ENCODE measurements at regions not wholly inside any gene's neighbourhood (a gene's known extent, or its start where the extent isn't known, plus 50 kb on each side); places are given as distances from the start of the nearest gene placed in this dataset.

GRCh38 chr2:76274160-76274559, 563.4 kb upstream of the GCFC2 start:
- no peaks in the 10 kb centered on the region for H3K27me3 Mint-ChIP-seq
- TF ChIP-seq CTCF (conservative IDR thresholded peaks at IDR 0.05) = no peak
- H3K36me3 Mint-ChIP-seq = no peaks in the 10 kb centered on the region
- no peak overlapping the region for H3K27ac Mint-ChIP-seq
- H3K4me1 Mint-ChIP-seq (ENCODE audit: unreplicated experiment) = no peaks in the 10 kb centered on the region
- no peak overlapping the region for H3K4me3 Mint-ChIP-seq
- no peak for DNase-seq (ENCODE audit: extremely low spot score, unreplicated experiment)
- H3K9me3 Mint-ChIP-seq = peaks cover 4% of the 10 kb centered on the region

GRCh38 chr2:76270096-76270710, 559.5 kb upstream of the GCFC2 start:
- Mint-ChIP-seq H3K4me1 (ENCODE audit: unreplicated experiment) (no peaks in the 10 kb centered on the region), H3K27ac (peak overlapping the region; percentile 10), H3K36me3 (no peaks in the 10 kb centered on the region), H3K9me3 (peaks cover 4% of the 10 kb centered on the region), H3K27me3 (no peaks in the 10 kb centered on the region), H3K4me3 (no peak overlapping the region)
- DNase-seq (ENCODE audit: extremely low spot score, unreplicated experiment) = no peak
- no peak for TF ChIP-seq CTCF (conservative IDR thresholded peaks at IDR 0.05)

GRCh38 chr2:76268902-76269620, 558.3 kb upstream of the GCFC2 start:
- H3K27me3 Mint-ChIP-seq = no peaks in the 10 kb centered on the region
- no peak for TF ChIP-seq CTCF (conservative IDR thresholded peaks at IDR 0.05)
- H3K27ac Mint-ChIP-seq = no peak overlapping the region
- H3K9me3 Mint-ChIP-seq = peaks cover 4% of the 10 kb centered on the region
- DNase-seq (ENCODE audit: extremely low spot score, unreplicated experiment) = no peak
- no peaks in the 10 kb centered on the region for H3K36me3 Mint-ChIP-seq
- no peaks in the 10 kb centered on the region for H3K4me1 Mint-ChIP-seq (ENCODE audit: unreplicated experiment)
- H3K4me3 Mint-ChIP-seq = no peak overlapping the region

GRCh38 chr2:76268484-76268883, 557.8 kb upstream of the GCFC2 start:
- peaks cover 4% of the 10 kb centered on the region for H3K9me3 Mint-ChIP-seq
- no peak for TF ChIP-seq CTCF (conservative IDR thresholded peaks at IDR 0.05)
- H3K4me1 Mint-ChIP-seq (ENCODE audit: unreplicated experiment) = no peaks in the 10 kb centered on the region
- no peak for DNase-seq (ENCODE audit: extremely low spot score, unreplicated experiment)
- H3K27me3 Mint-ChIP-seq = no peaks in the 10 kb centered on the region
- no peak overlapping the region for H3K4me3 Mint-ChIP-seq
- no peaks in the 10 kb centered on the region for H3K36me3 Mint-ChIP-seq
- no peak overlapping the region for H3K27ac Mint-ChIP-seq

- Mint-ChIP-seq H3K36me3 (no peaks in the 10 kb centered on the region), H3K9me3 (no peaks in the 10 kb centered on the region), H3K4me1 (ENCODE audit: unreplicated experiment) (no peaks in the 10 kb centered on the region), H3K27me3 (no peaks in the 10 kb centered on the region), H3K27ac (no peak overlapping the region), H3K4me3 (no peak overlapping the region)
- no peak for TF ChIP-seq CTCF (conservative IDR thresholded peaks at IDR 0.05)
- no peak for DNase-seq (ENCODE audit: extremely low spot score, unreplicated experiment)
Observed at GRCh38 chr2:76257802-76258201, 547.1 kb upstream of the GCFC2 start.

Data from type B pancreatic cell (in vitro differentiated cells).